Endothelial cell of umbilical vein (primary cell): ENCODE measurements at regions not wholly inside any gene's neighbourhood (a gene's known extent, or its start where the extent isn't known, plus 50 kb on each side); places are given as distances from the start of the nearest gene placed in this dataset.

Experiments used
- BruUV-seq: library from RNA; stranded (reverse); fragments of 400-500 nt; replicated peaks from 2 replicates; lab custom pipeline; 2021; lab: Mats Ljungman, UMichigan
- CTCF ChIA-PET: fragments of 300-600, 350-600 bp; sonication (Branson Sonifier 250); formaldehyde crosslinking; loops from one replicate; lab custom pipeline; 2021; ENCODE audit warnings: antibody characterized with exemption, inconsistent platforms; lab: Charles Lee
- POLR2A ChIA-PET: fragments of 300-600, 350-600 bp; sonication (Branson Sonifier 250); formaldehyde crosslinking; loops from one replicate; lab custom pipeline; 2021; ENCODE audit warnings: antibody characterized with exemption, inconsistent platforms; lab: Charles Lee
- DNase-seq: peaks from one replicate; pipeline ENCODE4 v3.0.0-alpha.2; 2011; ENCODE audit warnings: low read depth, low spot score
- FAIRE-seq: peaks from 2 replicates; lab custom pipeline; 2011; peaks lifted over from hg19 to GRCh38; lab: Jason Lieb, UNC
- H2AFZ ChIP-seq: 2 replicates; pipeline ENCODE4 v1.6.0; 2012; ENCODE audit warnings: low read depth, low read length, control low read depth, inconsistent platforms
- H3K27ac ChIP-seq: 2 replicates; pipeline ENCODE4 v1.5.1; 2011; ENCODE audit warnings: low read depth, mild to moderate bottlenecking, control low read depth, low read length, moderate library complexity; ENCODE audit not compliant: insufficient read depth
- H3K27me3 ChIP-seq, 2 experiments: 2 replicates each; pipeline versions ENCODE4 v1.6.0 to v1.6.1; 2011; ENCODE audit warnings: low read length in 2 of 2, mixed read lengths in 1 of 2; ENCODE audit not compliant: control insufficient read depth in 2 of 2, insufficient read depth in 2 of 2
- H3K36me3 ChIP-seq, 2 experiments: 2 replicates in 1 of 2; 3 replicates in 1 of 2; pipeline ENCODE4 v1.5.1; 2011; ENCODE audit warnings: low read length in 2 of 2, mild to moderate bottlenecking in 1 of 2, moderate library complexity in 1 of 2; ENCODE audit not compliant: control insufficient read depth in 2 of 2, insufficient read depth in 2 of 2; ENCODE audit errors: extremely low read depth in 1 of 2
- H3K4me1 ChIP-seq: 3 replicates; pipeline ENCODE4 v1.5.1; 2011; ENCODE audit warnings: mild to moderate bottlenecking, low read length; ENCODE audit not compliant: control insufficient read depth, insufficient read depth; ENCODE audit errors: extremely low read depth
- H3K4me2 ChIP-seq: 2 replicates; pipeline ENCODE4 v1.6.1; 2011; ENCODE audit warnings: low read length, control low read depth, mixed read lengths; ENCODE audit not compliant: insufficient read depth
- H3K4me3 ChIP-seq, 3 experiments: fragments of 200-600 bp in 1 of 3; sonication (generic), shearing (Covaris generic) in 1 of 3; replicated peaks in 1 of 3; 2 replicates each; pipeline ENCODE4 v1.5.1; 2011 to 2016; ENCODE audit warnings: control low read depth in 3 of 3, low read length in 3 of 3, mild to moderate bottlenecking in 2 of 3, inconsistent platforms in 1 of 3, low read depth in 1 of 3, moderate library complexity in 1 of 3; ENCODE audit not compliant: insufficient read depth in 1 of 3
- H3K79me2 ChIP-seq: 2 replicates; pipeline ENCODE4 v1.6.0; 2012; ENCODE audit warnings: low read length, inconsistent platforms; ENCODE audit not compliant: control insufficient read depth, insufficient read depth
- H3K9ac ChIP-seq: replicated peaks from 2 replicates; pipeline ENCODE3; 2011; ENCODE audit warnings: low read length, control low read depth; ENCODE audit not compliant: insufficient read depth; ENCODE audit errors: extremely low read depth
- H3K9me1 ChIP-seq: replicated peaks from 3 replicates; pipeline ENCODE4 v1.6.0; 2011; ENCODE audit warnings: mild to moderate bottlenecking, low read length; ENCODE audit not compliant: control insufficient read depth, insufficient read depth; ENCODE audit errors: extremely low read depth
- H3K9me3 ChIP-seq: replicated peaks from 2 replicates; pipeline ENCODE4 v1.5.1; 2012; ENCODE audit warnings: low read length, inconsistent platforms; ENCODE audit not compliant: control insufficient read depth, insufficient read depth
- H4K20me1 ChIP-seq: replicated peaks from 2 replicates; pipeline ENCODE3; 2011; ENCODE audit warnings: mild to moderate bottlenecking, low read length; ENCODE audit not compliant: control insufficient read depth, insufficient read depth; ENCODE audit errors: extremely low read depth
- CTCF ChIP-seq, 2 donors: IDR thresholded peaks; 1 replicate in 1 of 2; 2 replicates in 1 of 2; pipeline ENCODE4 v1.5.1; 2011; ENCODE audit warnings: low read length in 2 of 2, mild to moderate bottlenecking in 2 of 2, moderate library complexity in 2 of 2, control low read depth in 1 of 2, inconsistent platforms in 1 of 2, low read depth in 1 of 2; ENCODE audit not compliant: insufficient read depth in 1 of 2; ENCODE audit errors: extremely low read depth in 1 of 2
- EZH2 ChIP-seq: IDR thresholded peaks from 2 replicates; pipeline ENCODE4 v1.6.1; 2012; ENCODE audit warnings: borderline replicate concordance, low read depth, mild to moderate bottlenecking, moderate library complexity, low read length, inconsistent platforms; ENCODE audit not compliant: severe bottlenecking
- FOS ChIP-seq: IDR thresholded peaks from 2 replicates; pipeline ENCODE4 v1.6.1; 2011; ENCODE audit warnings: mild to moderate bottlenecking, low read length, moderate library complexity, borderline replicate concordance; ENCODE audit not compliant: insufficient read depth
- GATA2 ChIP-seq: IDR thresholded peaks from 2 replicates; pipeline ENCODE4 v1.7.0; 2011; ENCODE audit warnings: low read depth, mild to moderate bottlenecking, moderate library complexity, mixed read lengths, low read length; ENCODE audit not compliant: insufficient read length, insufficient read depth
- JUN ChIP-seq: IDR thresholded peaks from 2 replicates; pipeline ENCODE4 v1.6.1; 2011; ENCODE audit warnings: borderline replicate concordance, low read depth; ENCODE audit not compliant: insufficient read length, insufficient read depth
- MAX ChIP-seq: IDR thresholded peaks from 2 replicates; pipeline ENCODE4 v1.6.1; 2011; ENCODE audit not compliant: insufficient read depth, insufficient read length
- MYC ChIP-seq: IDR thresholded peaks from one replicate; pipeline ENCODE4 v1.6.1; 2011; ENCODE audit warnings: mild to moderate bottlenecking, low read depth, low read length
- POLR2A ChIP-seq: IDR thresholded peaks from 2 replicates; pipeline ENCODE4 v1.6.1; 2012; ENCODE audit warnings: low read depth, mild to moderate bottlenecking, control low read depth, low read length
- POLR2AphosphoS5 ChIP-seq: IDR thresholded peaks from 2 replicates; pipeline ENCODE4 v1.6.1; 2012; ENCODE audit warnings: low read depth, mild to moderate bottlenecking, control low read depth, low read length, moderate library complexity; ENCODE audit not compliant: insufficient read depth
- dilution Hi-C: fragments of 300-500 bp; cut with MboI; formaldehyde crosslinking; loops from one replicate; pipeline ENCODE4 v1.15.0; 2019; ENCODE audit warnings: low sequenced_read_pairs; ENCODE audit not compliant: extremely low pct_ligation_motif_present
- intact Hi-C: fragments of 100-400 bp; cut with micrococcal nuclease; formaldehyde crosslinking; loops from one replicate; pipeline ENCODE4 v1.10.0; 2022

GRCh38 chr7:84857336-84857735 lies 329.5 kb downstream of the SEMA3D start:
- TF ChIP-seq EZH2: no peak
- TF ChIP-seq GATA2: no peak
- no peak for TF ChIP-seq MAX
- TF ChIP-seq POLR2A: no peak
- TF ChIP-seq POLR2AphosphoS5: no peak
- no peak for TF ChIP-seq JUN
- no peak for TF ChIP-seq MYC
- Histone ChIP-seq H3K27me3 (no peaks in the 10 kb centered on the region), H3K27ac (no peak overlapping the region), H2AFZ (no peak overlapping the region), H3K9ac (no peak overlapping the region), H3K9me3 (no peaks in the 10 kb centered on the region), H3K36me3 (no peaks in the 10 kb centered on the region), H3K9me1 (no peaks in the 10 kb centered on the region), H4K20me1 (no peaks in the 10 kb centered on the region), H3K4me1 (no peaks in the 10 kb centered on the region), H3K4me3 (no peak overlapping the region), H3K79me2 (no peaks in the 10 kb centered on the region), H3K4me2 (no peak overlapping the region)
- DNase-seq (no peak), FAIRE-seq (no peak)
- intact Hi-C loops: no loop called here
- dilution Hi-C loops: no loop called here
- CTCF ChIA-PET: no interaction called here
- POLR2A ChIA-PET: no interaction called here
- no TSS peak for BruUV-seq

GRCh38 chr7:84855758-84856157 lies 331.1 kb downstream of the SEMA3D start:
- no peak overlapping the region for H3K4me3 ChIP-seq
- no TSS peak for BruUV-seq
- no peaks in the 10 kb centered on the region for H3K4me1 ChIP-seq
- no peaks in the 10 kb centered on the region for H3K27me3 ChIP-seq
- no peak overlapping the region for H2AFZ ChIP-seq
- no peak overlapping the region for H3K4me2 ChIP-seq
- no peak for FAIRE-seq
- intact Hi-C loops: no loop called here
- ChIA-PET CTCF (no interaction called here), POLR2A (no interaction called here)
- H3K36me3 ChIP-seq: no peaks in the 10 kb centered on the region
- H4K20me1 ChIP-seq: no peaks in the 10 kb centered on the region
- TF ChIP-seq GATA2 (no peak), POLR2AphosphoS5 (no peak), JUN (no peak), MAX (no peak), POLR2A (no peak), CTCF (IDR thresholded peaks at IDR 0.05; ENCODE audit: extremely low read depth in 1 of 2, insufficient read depth in 1 of 2, low read depth in 1 of 2, low read length in 2 of 2) (no peak), FOS (no peak), MYC (no peak), EZH2 (no peak)
- H3K9ac ChIP-seq: no peak overlapping the region
- no peaks in the 10 kb centered on the region for H3K9me1 ChIP-seq
- no peaks in the 10 kb centered on the region for H3K79me2 ChIP-seq
- H3K27ac ChIP-seq: no peak overlapping the region
- dilution Hi-C loops: no loop called here
- no peak for DNase-seq
- H3K9me3 ChIP-seq: no peaks in the 10 kb centered on the region
